Right ventricle myocardium inferior (tissue), 1 donor: ENCODE measurements at regions not wholly inside any gene's neighbourhood (a gene's known extent, or its start where the extent isn't known, plus 50 kb on each side); places are given as distances from the start of the nearest gene placed in this dataset.
"Not testable (repeated sequence)": the region's sequence is repeated elsewhere in the genome, so short reads cannot be mapped to it uniquely, and the experiment has no call there.

Experiments
- ATAC-seq: fragments of 200-7000 bp; cut with Tn5 transposase; one replicate; pipeline ENCODE4 v1.9.1; 2020; ENCODE audit warnings: mild to moderate bottlenecking, moderate library complexity
- DNase-seq: peaks from one replicate; pipeline ENCODE4 v3.0.0; 2021; ENCODE audit errors: missing footprints
- intact Hi-C: fragments of 100-400 bp; cut with DNase I; formaldehyde crosslinking; loops from one replicate; pipeline ENCODE4 v1.11.0; 2022
- donor health status: DM: no; HTN: yes; CAD: no; lungs with severe emphysema.

DNA sequence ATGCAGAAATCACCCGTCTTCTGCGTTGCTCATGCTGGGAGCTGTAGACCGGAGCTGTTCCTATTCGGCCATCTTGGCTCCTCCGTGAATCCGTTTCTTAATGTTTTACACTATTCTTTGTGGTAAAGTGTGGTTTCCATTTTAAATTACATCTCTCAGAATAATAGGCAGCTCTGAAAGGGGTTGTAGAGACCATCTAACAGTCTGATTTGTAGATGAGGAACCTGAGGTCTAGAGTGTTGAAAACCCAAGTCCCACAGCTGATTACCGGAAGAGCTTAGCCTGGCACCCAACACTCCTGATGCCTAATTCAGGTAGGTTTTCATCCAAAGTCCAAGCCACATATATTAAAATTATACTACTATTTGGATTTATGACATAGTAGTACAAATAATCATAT lies 144.0 kb downstream of the LEPR start:
- DNase-seq: no peak
- intact Hi-C loops: no loop called here
- no peak for ATAC-seq

DNA sequence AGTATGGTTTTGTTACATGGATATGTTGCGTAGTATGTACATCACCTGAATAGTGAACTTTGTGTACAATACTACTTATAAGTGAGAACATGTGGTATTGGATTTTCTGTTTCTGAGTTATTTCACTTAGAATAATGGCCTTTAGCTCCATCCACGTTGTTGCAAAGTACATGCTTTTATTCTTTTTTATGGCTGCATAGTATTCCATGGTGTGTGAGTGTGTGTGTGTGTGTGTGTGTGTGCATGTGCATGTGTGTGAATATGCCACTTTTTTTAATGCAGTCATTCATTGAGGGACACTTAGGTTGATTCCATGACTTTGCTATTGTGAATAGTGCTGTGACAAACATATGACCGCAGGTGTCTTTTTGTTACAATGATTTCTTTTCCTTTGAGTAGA lies 147.8 kb downstream of the LEPR start:
- ATAC-seq (no peak), DNase-seq (no peak)
- intact Hi-C loops: no loop called here

DNA sequence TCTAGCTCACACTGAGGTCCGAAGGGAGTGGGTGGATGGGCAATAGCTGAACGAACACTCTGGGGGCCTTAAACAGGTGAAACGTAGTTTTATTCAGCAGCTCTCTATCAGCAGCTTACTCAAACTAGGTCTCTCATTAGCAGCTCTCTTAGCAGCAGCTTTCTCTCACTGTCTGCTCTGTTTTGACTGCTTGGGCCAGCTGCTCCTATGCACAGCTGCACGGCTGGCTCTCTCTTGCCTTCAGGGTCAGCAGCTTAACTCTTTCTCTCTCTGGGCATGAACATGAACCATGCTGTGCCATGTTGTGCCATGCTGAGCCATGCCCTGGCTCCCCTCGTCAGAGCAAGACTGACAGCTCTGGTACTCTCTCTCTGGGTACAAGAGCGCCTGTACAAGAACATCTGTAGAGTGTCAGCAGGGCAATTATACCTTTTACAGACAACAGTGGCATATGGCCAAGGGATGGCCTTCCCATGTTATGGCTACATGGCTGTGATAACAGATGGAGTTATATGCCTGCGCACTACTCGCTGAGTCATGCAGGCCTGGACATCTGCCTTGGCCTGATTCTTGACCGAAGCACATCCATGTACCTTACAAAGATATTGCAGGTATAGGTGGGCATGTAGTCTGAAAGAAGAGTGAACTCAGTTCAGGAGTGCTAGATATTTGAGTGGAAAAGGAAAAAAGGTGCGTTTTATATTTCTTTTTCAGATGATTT lies 152.4 kb downstream of the LEPR start:
- intact Hi-C loops: no loop called here
- no peak for DNase-seq
- no peak for ATAC-seq

DNA sequence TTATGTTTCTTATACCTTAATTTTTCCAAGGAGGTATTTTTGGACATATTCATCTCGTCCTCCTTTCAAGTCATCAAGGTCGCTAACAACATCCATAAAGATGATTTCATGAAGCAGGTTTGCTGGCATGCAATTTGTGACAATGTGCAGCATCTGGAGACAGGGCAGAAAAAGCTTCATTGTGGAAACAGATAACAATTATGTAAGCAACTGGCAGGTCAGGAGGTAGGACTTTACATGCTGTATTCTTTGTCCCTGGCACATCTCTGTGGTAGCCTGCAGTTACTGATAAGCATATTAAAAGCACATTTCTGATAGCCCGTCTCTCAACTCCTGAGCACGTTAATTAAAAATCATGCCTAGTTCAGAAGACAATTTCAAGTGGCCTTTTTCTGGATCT lies 156.8 kb downstream of the LEPR start:
- intact Hi-C loops: no loop called here
- no peak for DNase-seq
- no peak for ATAC-seq

DNA sequence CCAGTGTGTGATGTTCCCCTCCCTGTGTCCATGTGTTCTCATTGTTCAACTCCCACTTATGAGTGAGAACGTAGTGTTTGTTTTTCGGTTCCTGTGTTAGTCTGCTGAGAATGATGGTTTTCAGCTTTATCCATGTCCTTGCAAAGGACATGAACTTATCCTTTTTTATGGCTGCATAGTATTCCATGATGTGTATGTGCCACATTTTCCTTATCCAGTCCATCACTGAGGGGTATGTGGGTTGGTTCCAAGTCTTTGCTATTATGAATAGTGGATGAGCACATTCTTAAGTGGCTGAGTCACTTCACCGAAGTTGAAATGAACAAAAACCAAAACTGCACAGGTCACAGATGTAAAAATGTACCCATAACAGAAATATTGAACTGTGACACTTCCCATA lies 157.5 kb downstream of the LEPR start:
- intact Hi-C loops, ATAC-seq, DNase-seq: not testable (repeated sequence)

DNA sequence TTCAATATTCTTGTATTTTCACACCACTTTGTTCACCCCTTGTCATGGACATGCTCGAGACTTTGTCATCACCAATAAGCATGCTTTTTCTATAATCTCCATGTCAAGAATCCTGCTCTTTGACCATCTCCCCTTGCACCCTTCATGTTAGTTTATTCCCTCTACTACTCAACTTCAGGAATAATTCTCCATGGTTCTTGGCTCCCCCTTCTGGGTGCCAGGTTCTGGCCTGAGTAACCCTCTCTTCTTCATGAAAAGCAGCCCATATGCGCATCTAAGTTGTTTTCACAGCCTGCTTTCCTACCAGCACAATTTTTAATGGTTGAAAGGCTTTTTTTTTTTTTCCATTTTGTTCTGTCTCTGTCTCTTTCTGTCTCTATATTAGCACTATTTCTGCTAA lies 160.7 kb downstream of the LEPR start:
- no peak for ATAC-seq
- DNase-seq: no peak
- intact Hi-C loops: loop anchor here (5.0 kb wide), 1 partner anchor 149 kb away; no protein-coding TSS in a partner anchor

DNA sequence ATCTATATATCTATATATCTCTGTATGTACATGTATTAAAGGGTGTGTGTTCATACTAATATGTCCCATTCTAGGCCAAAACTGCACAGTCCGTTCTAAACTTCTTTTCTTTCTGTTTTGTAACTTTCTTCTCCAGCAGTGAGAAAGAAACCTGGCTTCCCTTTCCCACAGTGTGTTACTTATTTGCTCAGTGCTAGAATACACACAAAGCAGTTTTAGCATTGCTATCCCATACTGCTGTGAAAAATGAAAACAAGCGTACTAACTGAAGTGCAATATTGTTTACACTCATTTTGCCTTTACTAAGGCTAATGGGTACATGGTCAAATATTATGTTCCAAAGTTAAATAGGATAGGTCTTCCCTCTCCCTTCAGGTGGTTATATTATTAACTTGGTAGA lies 163.9 kb downstream of the LEPR start:
- no peak for ATAC-seq

DNA sequence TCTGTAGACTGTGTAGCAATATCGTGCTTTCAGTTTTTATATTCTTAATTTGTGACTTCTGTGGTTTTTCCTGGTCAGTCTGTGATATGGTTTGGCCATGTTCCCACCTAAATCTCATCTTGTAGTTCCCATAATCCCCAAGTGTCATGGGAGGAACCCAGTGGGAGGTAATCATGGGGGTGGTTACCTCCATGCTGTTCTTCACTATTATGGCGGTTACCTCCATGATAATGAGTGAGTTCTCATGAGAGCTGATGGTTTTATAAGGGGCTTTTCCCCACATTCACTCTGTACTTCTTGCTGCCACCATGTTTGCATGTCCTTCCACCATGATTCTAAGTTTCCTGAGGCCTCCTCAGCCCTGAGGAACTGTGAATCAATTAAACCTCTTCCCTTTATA lies 169.8 kb downstream of the LEPR start:
- ATAC-seq (no peak), DNase-seq (no peak)
- intact Hi-C loops: no loop called here

More for the DNA sequence above, 163.9 kb downstream of the LEPR start:
- intact Hi-C loops: loop anchor here (5.0 kb wide), 1 partner anchor 152 kb away; no protein-coding TSS in a partner anchor
- DNase-seq: no peak

DNA sequence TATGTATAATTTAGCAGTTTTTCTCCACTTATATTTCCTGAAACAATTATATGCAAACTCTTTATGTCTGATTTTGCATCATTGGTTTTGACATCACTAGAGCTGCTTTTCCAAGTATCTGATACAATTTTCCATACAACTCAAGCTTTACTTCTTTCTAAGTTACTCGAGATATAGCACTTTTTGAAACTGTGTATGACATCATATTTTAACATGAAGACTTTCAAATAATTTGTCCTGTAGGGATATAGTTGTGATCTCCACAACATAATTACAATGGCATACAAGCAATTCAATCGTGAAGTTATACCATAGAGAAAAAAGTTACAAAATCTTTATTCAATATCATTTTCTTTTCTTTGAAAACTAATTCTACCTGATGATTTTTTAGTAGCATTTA lies 173.0 kb downstream of the LEPR start:
- ATAC-seq (no peak), DNase-seq (no peak)
- intact Hi-C loops: no loop called here

DNA sequence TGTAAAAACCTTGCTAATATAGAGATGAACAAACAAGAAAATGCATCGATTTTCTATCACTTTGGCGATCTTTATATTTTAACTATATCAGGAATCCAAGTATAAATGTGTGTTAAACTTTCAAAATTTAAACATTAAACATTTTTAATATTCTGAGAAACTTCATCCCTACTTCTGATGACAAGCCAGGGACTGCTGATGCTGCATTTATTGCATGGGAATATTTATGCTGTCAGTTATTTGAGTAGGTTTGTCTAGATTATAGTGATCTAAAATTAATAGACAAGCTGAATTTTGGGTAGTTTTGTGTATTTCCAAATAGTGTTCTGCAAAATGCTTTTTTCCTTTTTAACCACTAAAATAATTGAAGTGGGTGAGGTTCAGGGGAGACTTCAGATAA lies 175.3 kb downstream of the LEPR start:
- intact Hi-C loops: no loop called here
- no peak for ATAC-seq
- DNase-seq: no peak

DNA sequence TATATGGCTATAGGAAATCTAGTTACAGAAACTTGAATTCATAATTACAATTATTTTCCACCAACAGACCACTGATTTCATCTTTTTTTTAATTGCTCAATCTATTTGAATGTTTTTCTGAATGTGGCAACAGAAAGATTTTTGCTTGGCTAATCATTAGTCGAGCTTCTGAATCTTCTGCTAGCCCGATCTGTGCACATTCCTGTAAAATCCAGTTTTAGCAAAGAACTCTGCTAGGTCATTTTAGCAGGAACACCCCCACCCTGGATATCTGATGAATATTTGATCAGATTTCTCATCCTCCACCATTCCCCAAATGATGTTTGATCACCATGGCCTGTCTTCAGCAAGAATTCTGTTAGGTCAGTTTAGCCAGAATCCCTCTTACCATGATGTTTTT lies 176.3 kb downstream of the LEPR start:
- intact Hi-C loops: no loop called here
- DNase-seq (no peak), ATAC-seq (no peak)

DNA sequence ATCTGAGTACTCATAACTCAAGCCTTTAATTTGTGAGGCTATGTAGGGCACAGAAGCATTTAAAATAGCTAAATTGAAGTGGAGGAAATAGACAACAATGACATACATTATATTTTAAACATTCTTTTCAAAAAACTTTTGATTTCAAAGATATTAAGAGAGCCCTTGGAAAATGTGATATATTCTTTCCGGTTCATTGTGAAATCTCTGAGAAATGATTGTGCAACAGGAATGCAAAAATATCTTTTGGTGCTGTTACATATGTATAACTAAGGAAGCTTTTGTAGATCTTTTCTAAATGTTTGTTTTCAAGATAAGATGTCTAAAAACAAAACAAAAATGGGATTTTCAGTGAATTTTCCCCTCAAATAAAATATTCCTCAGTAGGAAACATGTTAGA lies 185.2 kb downstream of the LEPR start:
- ATAC-seq (no peak), DNase-seq (no peak)
- intact Hi-C loops: no loop called here

DNA sequence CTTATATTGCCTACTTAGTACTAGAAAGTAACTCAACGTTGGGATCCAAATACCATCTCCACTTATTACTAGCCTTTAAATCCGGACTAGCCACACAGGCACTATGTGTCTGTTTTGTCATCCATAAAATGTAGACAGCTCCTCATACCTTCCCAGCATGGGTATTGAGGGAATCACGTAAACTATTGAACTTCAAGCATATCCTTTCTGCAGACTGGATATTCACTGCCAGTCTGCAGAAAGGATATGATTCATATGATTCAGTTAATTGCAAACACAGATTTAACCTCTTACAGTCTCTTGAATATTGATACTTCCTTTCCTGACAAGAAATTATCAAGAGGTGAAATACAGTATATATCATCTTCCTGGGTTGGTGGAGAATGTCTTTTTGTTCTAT lies 186.0 kb downstream of the LEPR start:
- intact Hi-C loops: no loop called here
- DNase-seq (no peak), ATAC-seq (no peak)

DNA sequence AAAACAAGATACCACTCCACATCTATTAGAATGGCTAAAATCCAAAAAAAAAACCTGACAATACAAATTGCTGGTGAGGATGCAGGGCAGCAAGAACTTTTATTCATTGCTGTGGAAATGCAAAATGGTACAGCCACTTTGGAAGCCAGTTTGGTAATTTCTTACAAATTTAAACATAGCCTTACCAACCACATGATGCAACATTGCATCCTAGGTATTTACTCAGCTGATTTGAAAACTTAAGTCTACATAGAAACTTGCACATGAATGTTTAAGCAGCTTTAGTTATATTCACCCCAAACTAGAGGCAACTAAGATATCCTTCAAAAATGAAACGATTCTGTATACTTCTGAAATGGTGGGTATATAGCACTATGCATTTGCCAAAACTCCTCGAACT lies 178.8 kb upstream of the PDE4B start:
- no peak for ATAC-seq
- DNase-seq: no peak
- intact Hi-C loops: no loop called here

DNA sequence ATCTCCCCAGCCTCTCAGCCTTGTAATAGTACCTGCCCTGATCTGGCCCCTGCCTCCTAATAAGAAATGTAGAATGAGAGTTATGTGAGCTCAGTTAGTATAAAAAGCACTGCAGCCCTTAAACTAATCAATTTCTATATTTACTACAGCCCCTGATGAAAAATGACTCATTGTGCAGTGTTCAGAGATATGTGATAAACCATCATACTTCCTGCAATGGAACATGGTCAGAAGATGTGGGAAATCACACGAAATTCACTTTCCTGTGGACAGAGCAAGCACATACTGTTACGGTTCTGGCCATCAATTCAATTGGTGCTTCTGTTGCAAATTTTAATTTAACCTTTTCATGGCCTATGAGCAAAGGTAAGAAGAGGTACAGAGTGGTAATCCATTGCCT lies 176.8 kb upstream of the PDE4B start:
- intact Hi-C loops: no loop called here

DNA sequence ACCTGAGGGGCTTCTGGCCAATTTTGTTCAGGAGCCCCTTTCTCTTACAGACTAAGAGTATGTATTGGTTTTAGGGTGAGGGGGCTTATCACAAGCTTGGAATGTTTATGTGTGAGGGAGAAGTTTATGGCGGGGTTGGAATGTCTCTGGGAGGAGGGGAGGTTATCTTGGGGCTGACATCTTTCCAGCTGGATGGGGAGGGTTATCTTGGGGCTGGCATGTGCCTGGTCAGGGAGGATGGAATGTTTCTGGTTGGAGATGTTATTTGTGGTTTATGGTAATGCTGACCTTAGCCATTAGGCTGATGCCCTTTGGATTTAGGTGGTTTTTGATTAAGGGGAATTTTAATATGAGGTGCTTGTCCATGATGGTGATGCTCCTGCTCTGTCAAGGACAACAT lies 171.0 kb upstream of the PDE4B start:
- intact Hi-C loops, ATAC-seq, DNase-seq: not testable (repeated sequence)

More for the DNA sequence above, 176.8 kb upstream of the PDE4B start:
- ATAC-seq (no peak), DNase-seq (no peak)

DNA sequence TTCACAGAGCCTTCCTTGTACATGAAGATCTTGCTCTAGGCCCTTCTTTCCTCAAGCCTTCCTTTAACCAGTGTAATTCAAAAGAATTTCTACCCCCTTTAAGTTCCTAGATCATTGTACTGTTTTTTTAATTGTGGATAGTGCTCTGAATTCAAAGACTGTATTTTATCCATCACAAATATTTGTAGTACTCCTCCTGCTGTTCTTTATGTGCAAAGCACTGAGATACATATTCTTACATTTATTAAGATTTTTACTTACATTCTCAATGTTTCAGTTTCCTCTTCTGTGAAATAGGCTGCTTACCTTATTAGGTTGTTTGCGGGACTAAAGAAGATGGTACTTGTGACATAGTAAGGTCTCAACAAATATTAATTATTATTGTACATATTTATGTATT lies 168.8 kb upstream of the PDE4B start:
- DNase-seq (no peak), ATAC-seq (no peak)
- intact Hi-C loops: no loop called here

DNA sequence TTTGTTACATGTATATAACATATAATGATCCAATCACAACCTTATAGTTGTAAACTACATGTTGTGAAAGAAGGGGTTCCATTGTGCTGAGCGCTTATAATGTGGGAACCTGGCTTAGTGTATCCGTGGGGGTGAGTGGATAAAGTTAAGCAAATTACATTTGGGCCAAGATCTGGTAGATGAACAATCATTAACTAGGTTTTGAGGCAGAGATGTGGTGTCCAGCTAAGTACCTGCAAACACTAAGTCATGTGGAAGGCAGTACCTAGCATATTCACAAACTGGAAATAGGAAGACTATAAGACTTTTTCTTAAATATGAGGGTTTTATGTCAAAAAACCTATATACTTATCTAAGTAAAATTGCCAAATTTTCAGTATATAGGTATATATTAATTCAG lies 167.2 kb upstream of the PDE4B start:
- no peak for DNase-seq
- ATAC-seq: no peak
- intact Hi-C loops: no loop called here

DNA sequence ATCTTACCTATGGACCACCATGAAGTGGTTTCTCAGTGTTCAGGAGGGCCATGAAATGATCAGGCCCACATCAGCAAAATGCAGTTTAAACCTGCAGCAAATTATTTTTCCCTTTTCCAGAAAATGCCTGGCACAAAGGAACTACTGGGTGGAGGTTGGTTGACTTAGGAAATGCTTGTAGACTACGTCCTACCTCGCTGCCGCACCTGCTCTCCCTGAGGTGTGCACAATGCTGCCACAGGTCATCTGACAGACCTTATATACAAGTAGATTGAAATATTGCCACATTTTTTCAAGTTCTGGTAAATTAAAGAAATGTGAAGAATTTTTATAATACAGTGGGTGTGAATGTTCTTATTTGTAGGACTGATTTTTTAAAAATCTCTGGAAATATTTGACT lies 166.7 kb upstream of the PDE4B start:
- no peak for DNase-seq
- intact Hi-C loops: no loop called here
- ATAC-seq: no peak

DNA sequence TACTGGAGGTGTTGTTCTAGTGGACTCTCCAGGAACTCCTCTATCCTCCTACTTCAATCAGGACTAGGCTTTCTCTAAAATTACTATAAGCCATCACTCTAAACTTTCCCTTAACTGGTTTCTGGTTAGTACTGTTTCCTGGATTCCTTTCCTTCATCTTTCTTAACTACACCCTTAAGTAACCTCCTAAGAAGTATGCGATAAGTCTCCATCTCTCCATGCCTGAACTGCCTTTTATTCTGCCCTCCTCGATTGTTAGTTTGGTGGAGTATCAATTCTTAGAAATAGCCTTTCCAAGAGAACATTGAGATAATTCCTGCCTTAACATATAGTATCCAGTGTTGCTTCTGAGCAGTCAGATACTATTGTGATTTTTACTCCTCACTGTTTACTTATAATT lies 162.9 kb upstream of the PDE4B start:
- DNase-seq: no peak
- intact Hi-C loops: no loop called here
- no peak for ATAC-seq

DNA sequence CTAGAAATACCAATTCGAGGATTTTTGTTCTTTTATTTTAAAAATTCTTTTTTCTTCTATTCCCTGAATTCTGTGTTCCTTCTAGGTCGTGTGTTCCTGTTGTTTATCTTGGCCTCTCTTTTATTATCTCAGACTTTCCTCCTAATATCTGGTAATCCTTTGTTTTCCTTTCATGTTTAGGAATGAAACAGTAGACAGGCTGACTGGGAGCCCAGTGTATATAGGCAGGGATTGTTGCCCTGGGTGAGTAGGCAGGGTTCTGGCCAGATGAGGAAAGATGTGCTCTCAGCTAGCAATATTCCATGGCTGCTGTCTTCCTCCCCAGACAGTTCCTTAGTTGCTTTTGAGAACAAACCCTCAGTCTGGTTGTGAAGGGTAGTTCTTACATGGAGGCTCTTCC lies 161.8 kb upstream of the PDE4B start:
- intact Hi-C loops: no loop called here

More for the DNA sequence above, 161.8 kb upstream of the PDE4B start:
- DNase-seq (no peak), ATAC-seq (no peak)
